CD4-positive, alpha-beta T cell treated with Interleukin-17A for 4 hours (primary cell): ENCODE measurements at regions not wholly inside any gene's neighbourhood (a gene's known extent, or its start where the extent isn't known, plus 50 kb on each side); places are given as distances from the start of the nearest gene placed in this dataset.
"Not testable (repeated sequence)": the region's sequence is repeated elsewhere in the genome, so short reads cannot be mapped to it uniquely, and the experiment has no call there.

ENCODE experiments used
- DNase-seq: peaks from one replicate; pipeline ENCODE4 v3.0.0-alpha.2; 2020; ENCODE audit warnings: mixed read lengths

GRCh38 chr12:112616469-112617152 is 174.9 kb upstream of the RPH3A start:
- no peak for DNase-seq

- no peak for DNase-seq
These were observed 174.4 kb upstream of the RPH3A start for GRCh38 chr12:112617153-112617505.

GRCh38 chr12:112627851-112628250 is 163.7 kb upstream of the RPH3A start:
- no peak for DNase-seq

GRCh38 chr12:112631974-112632373 is 159.6 kb upstream of the RPH3A start:
- DNase-seq, result not testable (repeated sequence)

- no peak for DNase-seq
These were observed 156.5 kb upstream of the RPH3A start for GRCh38 chr12:112635036-112635435.

GRCh38 chr12:112638420-112638819 is 153.1 kb upstream of the RPH3A start:
- no peak for DNase-seq

GRCh38 chr12:112645586-112645985 is 146.0 kb upstream of the RPH3A start:
- no peak for DNase-seq

- no peak for DNase-seq
These were observed 135.4 kb upstream of the RPH3A start for GRCh38 chr12:112656141-112656540.

GRCh38 chr12:112664569-112664968 is 127.0 kb upstream of the RPH3A start:
- DNase-seq, result no peak

- DNase-seq, result peak; percentile 4
These were observed 125.6 kb upstream of the RPH3A start for GRCh38 chr12:112665958-112666357.

- no peak for DNase-seq
These were observed 120.0 kb upstream of the RPH3A start for GRCh38 chr12:112671564-112671963.

- no peak for DNase-seq
These were observed 117.0 kb upstream of the RPH3A start for GRCh38 chr12:112674539-112674938.

GRCh38 chr12:112676507-112676906 is 115.0 kb upstream of the RPH3A start:
- no peak for DNase-seq

- no peak for DNase-seq
These were observed 114.3 kb upstream of the RPH3A start for GRCh38 chr12:112677050-112677765.

- no peak for DNase-seq
These were observed 110.6 kb upstream of the RPH3A start for GRCh38 chr12:112680993-112681392.

GRCh38 chr12:112682586-112682985 is 109.0 kb upstream of the RPH3A start:
- DNase-seq, result no peak

- no peak for DNase-seq
These were observed 106.8 kb upstream of the RPH3A start for GRCh38 chr12:112684742-112685141.

GRCh38 chr12:112685321-112685720 is 106.2 kb upstream of the RPH3A start:
- DNase-seq, result no peak

- no peak for DNase-seq
These were observed 105.2 kb upstream of the RPH3A start for GRCh38 chr12:112686373-112686772.

- no peak for DNase-seq
These were observed 97.5 kb upstream of the RPH3A start for GRCh38 chr12:112694065-112694464.

GRCh38 chr12:112697441-112697840 is 94.1 kb upstream of the RPH3A start:
- DNase-seq, result not testable (repeated sequence)

GRCh38 chr12:112705037-112705632 is 86.4 kb upstream of the RPH3A start:
- no peak for DNase-seq

GRCh38 chr12:112710414-112710813 is 81.1 kb upstream of the RPH3A start:
- no peak for DNase-seq

GRCh38 chr12:112711026-112711425 is 80.5 kb upstream of the RPH3A start:
- DNase-seq, result no peak
